D721Med (cell line): ENCODE measurements at regions not wholly inside any gene's neighbourhood (a gene's known extent, or its start where the extent isn't known, plus 50 kb on each side); places are given as distances from the start of the nearest gene placed in this dataset.

Experiments used
- DNase-seq: peaks from one replicate; pipeline ENCODE4 v3.0.0; 2011; ENCODE audit warnings: low spot score; ENCODE audit not compliant: insufficient read length
- FAIRE-seq: peaks from 2 replicates; lab custom pipeline; 2011; peaks lifted over from hg19 to GRCh38; lab: Jason Lieb, UNC
- CTCF ChIP-seq: IDR thresholded peaks from 2 replicates; pipeline ENCODE4 v1.5.1; 2012; ENCODE audit warnings: mild to moderate bottlenecking, control low read depth; ENCODE audit not compliant: insufficient read depth; ENCODE audit errors: missing control alignments

GRCh38 chr1:25131794-25132193, 100.5 kb downstream of the SYF2 start:
- DNase-seq (no peak), FAIRE-seq (no peak)
- no peak for TF ChIP-seq CTCF

GRCh38 chr1:25130895-25131294, 101.4 kb downstream of the SYF2 start:
- no peak for DNase-seq
- FAIRE-seq: no peak
- TF ChIP-seq CTCF: no peak

DNA sequence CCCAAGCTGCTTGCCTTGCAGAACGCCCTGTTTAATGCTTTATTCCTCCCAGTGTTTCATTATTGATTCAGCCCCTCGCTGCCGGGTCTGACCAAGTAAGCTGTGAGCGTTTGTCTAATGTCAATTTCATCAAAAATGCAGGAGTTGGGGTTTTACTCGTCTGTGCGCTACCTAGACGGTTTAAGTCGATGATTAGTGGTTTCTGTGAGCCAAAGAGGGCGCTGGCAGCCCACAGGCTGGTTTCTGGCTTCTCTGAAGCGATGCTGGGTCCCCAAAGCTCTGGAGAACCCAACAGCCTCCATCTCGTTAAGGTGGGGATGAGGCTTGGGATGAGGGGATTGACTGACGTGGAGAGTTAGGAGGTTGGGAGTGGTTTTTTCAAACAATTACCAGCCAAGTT, 102.9 kb downstream of the SYF2 start:
- TF ChIP-seq CTCF: no peak
- FAIRE-seq (no peak), DNase-seq (no peak)

- DNase-seq: no peak
- no peak for TF ChIP-seq CTCF
- FAIRE-seq: no peak
These were observed 104.1 kb downstream of the SYF2 start for GRCh38 chr1:25128121-25128621.

GRCh38 chr1:25126562-25126961, 105.7 kb downstream of the SYF2 start:
- FAIRE-seq (no peak), DNase-seq (no peak)
- no peak for TF ChIP-seq CTCF

DNA sequence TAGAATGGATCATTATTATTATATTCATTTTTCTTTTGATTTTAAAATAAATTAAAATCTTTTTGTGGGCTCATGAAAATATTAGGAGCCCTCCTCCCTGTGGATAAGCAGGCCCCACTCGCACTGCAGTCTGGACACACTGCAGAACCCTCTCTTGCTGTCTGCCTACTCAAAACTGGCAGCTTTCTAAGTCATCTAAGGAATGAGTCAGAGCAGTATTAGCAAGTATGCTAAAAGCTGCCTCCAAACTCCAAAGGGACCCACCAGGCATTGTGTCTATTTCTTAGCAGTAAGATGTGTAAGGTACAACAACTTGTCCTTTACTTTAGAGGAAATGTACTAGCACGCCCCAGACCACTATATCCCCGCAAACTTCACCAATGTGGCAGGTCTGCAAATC, 108.8 kb downstream of the SYF2 start:
- TF ChIP-seq CTCF: no peak
- no peak for FAIRE-seq
- DNase-seq: no peak

DNA sequence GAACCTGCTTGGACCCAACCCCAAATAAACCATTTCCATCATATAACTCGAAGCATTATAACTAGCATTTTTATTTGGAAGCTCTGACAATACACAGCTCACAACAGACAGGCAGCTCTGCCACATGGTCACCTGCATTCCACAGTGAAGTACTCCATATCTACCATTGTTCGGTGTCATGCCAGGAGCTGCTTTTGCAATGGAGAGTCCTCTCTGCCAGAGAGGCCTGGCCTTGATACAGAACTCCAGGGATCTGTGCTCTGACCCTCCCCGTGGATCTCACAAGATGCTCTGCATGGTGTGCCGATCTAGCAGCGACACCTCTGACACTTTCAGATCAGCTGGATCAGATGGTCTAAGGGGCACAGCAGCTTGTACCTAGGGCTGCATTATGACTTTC, 109.6 kb downstream of the SYF2 start:
- TF ChIP-seq CTCF: no peak
- no peak for FAIRE-seq
- no peak for DNase-seq
